ENCODE measurements at regions not wholly inside any gene's neighbourhood (a gene's known extent, or its start where the extent isn't known, plus 50 kb on each side); places are given as distances from the start of the nearest gene placed in this dataset.

- no peak for TF ChIP-seq POLR2A (IDR thresholded peaks at IDR 0.05)
- no peak for TF ChIP-seq CTCF (IDR thresholded peaks at IDR 0.05)
- no peak for TF ChIP-seq POLR2AphosphoS5 (IDR thresholded peaks at IDR 0.05)
Measured at GRCh38 chrY:21240662-21241310, 270.4 kb upstream of the RBMY1B start.

Data from prostate gland (tissue), 2 donors.